Peyer's patch (tissue), 4 donors: ENCODE measurements at regions not wholly inside any gene's neighbourhood (a gene's known extent, or its start where the extent isn't known, plus 50 kb on each side); places are given as distances from the start of the nearest gene placed in this dataset.

Source experiments
- POLR2A ChIP-seq, 2 donors: fragments of 450-650 bp; IDR thresholded peaks; one replicate each; pipeline ENCODE4 v1.5.1; 2017; ENCODE audit warnings: antibody characterized with exemption in 2 of 2, mild to moderate bottlenecking in 2 of 2, moderate library complexity in 2 of 2
- TF ChIP-seq, protein P1 (sequence below), 6 experiments: fragments of 450-650 bp in 4 of 6; fragments of 200-600 bp in 2 of 6; sonication (generic) in 1 of 6; IDR thresholded peaks; one replicate each; pipeline ENCODE4 v1.5.1; 2017 to 2019; ENCODE audit warnings: antibody characterized with exemption in 6 of 6, mild to moderate bottlenecking in 3 of 6, moderate library complexity in 1 of 6

GRCh38 chr2:807300-807699 is 130.1 kb upstream of the TMEM18 start:
- TF ChIP-seq, protein P1, sequence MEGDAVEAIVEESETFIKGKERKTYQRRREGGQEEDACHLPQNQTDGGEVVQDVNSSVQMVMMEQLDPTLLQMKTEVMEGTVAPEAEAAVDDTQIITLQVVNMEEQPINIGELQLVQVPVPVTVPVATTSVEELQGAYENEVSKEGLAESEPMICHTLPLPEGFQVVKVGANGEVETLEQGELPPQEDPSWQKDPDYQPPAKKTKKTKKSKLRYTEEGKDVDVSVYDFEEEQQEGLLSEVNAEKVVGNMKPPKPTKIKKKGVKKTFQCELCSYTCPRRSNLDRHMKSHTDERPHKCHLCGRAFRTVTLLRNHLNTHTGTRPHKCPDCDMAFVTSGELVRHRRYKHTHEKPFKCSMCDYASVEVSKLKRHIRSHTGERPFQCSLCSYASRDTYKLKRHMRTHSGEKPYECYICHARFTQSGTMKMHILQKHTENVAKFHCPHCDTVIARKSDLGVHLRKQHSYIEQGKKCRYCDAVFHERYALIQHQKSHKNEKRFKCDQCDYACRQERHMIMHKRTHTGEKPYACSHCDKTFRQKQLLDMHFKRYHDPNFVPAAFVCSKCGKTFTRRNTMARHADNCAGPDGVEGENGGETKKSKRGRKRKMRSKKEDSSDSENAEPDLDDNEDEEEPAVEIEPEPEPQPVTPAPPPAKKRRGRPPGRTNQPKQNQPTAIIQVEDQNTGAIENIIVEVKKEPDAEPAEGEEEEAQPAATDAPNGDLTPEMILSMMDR (IDR thresholded peaks at IDR 0.05) = no peak
- TF ChIP-seq POLR2A (IDR thresholded peaks at IDR 0.05) = no peak
